GM23248 (cell line): ENCODE measurements at regions not wholly inside any gene's neighbourhood (a gene's known extent, or its start where the extent isn't known, plus 50 kb on each side); places are given as distances from the start of the nearest gene placed in this dataset.

ENCODE experiments used
- DNase-seq: peaks from one replicate; pipeline ENCODE4 v3.0.0-alpha.2; 2015
- H2AFZ ChIP-seq: fragments of 200-600 bp; sonication (generic); 2 replicates; pipeline ENCODE4 v1.6.1; 2016; ENCODE audit warnings: antibody characterized with exemption
- H3F3A ChIP-seq: fragments of 200-600 bp; sonication (generic); 2 replicates; pipeline ENCODE4 v1.6.1; 2016; ENCODE audit warnings: mild to moderate bottlenecking, antibody characterized with exemption, mixed run types; ENCODE audit not compliant: insufficient read depth
- H3K27ac ChIP-seq: fragments of 200-600 bp; sonication (generic); 2 replicates; pipeline ENCODE4 v1.5.1; 2016; ENCODE audit warnings: mild to moderate bottlenecking
- H3K27me3 ChIP-seq: fragments of 200-600 bp; sonication (generic); replicated peaks from 2 replicates; pipeline ENCODE4 v1.6.1; 2016; ENCODE audit warnings: mild to moderate bottlenecking; ENCODE audit not compliant: insufficient read depth
- H3K36me3 ChIP-seq: fragments of 200-600 bp; sonication (generic); 2 replicates; pipeline ENCODE4 v1.6.1; 2016; ENCODE audit warnings: low read depth, mild to moderate bottlenecking
- H3K4me1 ChIP-seq: fragments of 200-600 bp; sonication (generic); 2 replicates; pipeline ENCODE4 v1.6.1; 2016; ENCODE audit warnings: mild to moderate bottlenecking; ENCODE audit not compliant: insufficient read depth
- H3K4me2 ChIP-seq: fragments of 200-600 bp; sonication (generic); one replicate; pipeline ENCODE4 v1.6.1; 2016; ENCODE audit warnings: mild to moderate bottlenecking; ENCODE audit not compliant: unreplicated experiment
- H3K4me3 ChIP-seq: fragments of 200-600 bp; sonication (generic); 2 replicates; pipeline ENCODE4 v1.5.1; 2016; ENCODE audit warnings: mild to moderate bottlenecking
- H3K79me2 ChIP-seq: fragments of 200-600 bp; sonication (generic); 2 replicates; pipeline ENCODE4 v1.6.1; 2016; ENCODE audit warnings: mild to moderate bottlenecking; ENCODE audit not compliant: insufficient read depth
- H3K9ac ChIP-seq: fragments of 200-600 bp; sonication (generic); 2 replicates; pipeline ENCODE4 v1.6.1; 2016; ENCODE audit warnings: mild to moderate bottlenecking
- H3K9me2 ChIP-seq: fragments of 200-600 bp; sonication (generic); 2 replicates; pipeline ENCODE4 v1.6.1; 2016; ENCODE audit warnings: mixed run types, mild to moderate bottlenecking, moderate library complexity; ENCODE audit not compliant: insufficient read depth
- H3K9me3 ChIP-seq: fragments of 200-600 bp; sonication (generic); one replicate; pipeline ENCODE4 v1.6.1; 2017; ENCODE audit warnings: low read depth
- H4K20me1 ChIP-seq: fragments of 200-600 bp; sonication (generic); 2 replicates; pipeline ENCODE4 v1.6.0; 2016; ENCODE audit not compliant: insufficient read depth
- EZH2 ChIP-seq: fragments of 200-600 bp; sonication (generic); IDR thresholded peaks from 2 replicates; pipeline ENCODE4 v1.6.1; 2018; ENCODE audit warnings: antibody characterized with exemption, mild to moderate bottlenecking; ENCODE audit not compliant: insufficient read depth, poor library complexity, severe bottlenecking
- EZH2phosphoT487 ChIP-seq: fragments of 200-600 bp; sonication (generic); IDR thresholded peaks from 2 replicates; pipeline ENCODE4 v1.6.1; 2018; ENCODE audit warnings: antibody characterized with exemption, moderate library complexity, mild to moderate bottlenecking, low read depth; ENCODE audit not compliant: insufficient read depth
- WGBS, 2 experiments: methylation state at CpG; one replicate each; pipeline ENCODE4 v1.1.6; 2015 to 2017; ENCODE audit warnings: low lambda C conversion rate in 2 of 2, low coverage in 1 of 2; ENCODE audit errors: missing lambda C conversion rate in 2 of 2; 5-methylcytosine and 5-hydroxymethylcytosine counted together
- in situ Hi-C: fragments of 300-500 bp; cut with MboI; formaldehyde crosslinking; loops from 2 replicates; pipeline ENCODE4 v1.15.0; 2020

- 4 to 5% methylated on average over 2 of the region's 2 CpGs for WGBS, 2 experiments
- no peaks in the 10 kb centered on the region for H3K36me3 ChIP-seq
- H3K4me3 ChIP-seq = no peak overlapping the region
- H3K79me2 ChIP-seq = no peaks in the 10 kb centered on the region
- in situ Hi-C loops = no loop called here
- TF ChIP-seq EZH2 (no peak), EZH2phosphoT487 (no peak)
- no peaks in the 10 kb centered on the region for H4K20me1 ChIP-seq
- no peak overlapping the region for H3K27ac ChIP-seq
- H3K4me1 ChIP-seq = no peaks in the 10 kb centered on the region
- no peaks in the 10 kb centered on the region for H3K9me2 ChIP-seq
- no peaks in the 10 kb centered on the region for H3K9me3 ChIP-seq
- H3F3A ChIP-seq = no peaks in the 10 kb centered on the region
- H3K9ac ChIP-seq = no peak overlapping the region
- no peak overlapping the region for H3K4me2 ChIP-seq
- no peak for DNase-seq
- no peak overlapping the region for H2AFZ ChIP-seq
- H3K27me3 ChIP-seq = no peaks in the 10 kb centered on the region
Observed at GRCh38 chr4:160038615-160039014, 935.7 kb downstream of the RAPGEF2 start.

- Histone ChIP-seq H3K4me3 (no peak overlapping the region), H3K9ac (no peak overlapping the region), H3F3A (no peaks in the 10 kb centered on the region), H4K20me1 (no peaks in the 10 kb centered on the region), H3K27me3 (no peaks in the 10 kb centered on the region), H3K4me2 (no peak overlapping the region), H3K9me3 (no peaks in the 10 kb centered on the region), H3K9me2 (no peaks in the 10 kb centered on the region), H2AFZ (no peak overlapping the region), H3K36me3 (no peaks in the 10 kb centered on the region), H3K27ac (no peak overlapping the region), H3K79me2 (no peaks in the 10 kb centered on the region), H3K4me1 (no peaks in the 10 kb centered on the region)
- DNase-seq = no peak
- TF ChIP-seq EZH2phosphoT487 = no peak
- no peak for TF ChIP-seq EZH2
- WGBS, 2 experiments = 7 to 14% methylated on average over 2 of the region's 2 CpGs
- in situ Hi-C loops = no loop called here
Observed at GRCh38 chr4:160044693-160045092, 941.8 kb downstream of the RAPGEF2 start.

GRCh38 chr4:160082432-160083207 lies 979.7 kb downstream of the RAPGEF2 start:
- H3K27ac ChIP-seq = no peak overlapping the region
- TF ChIP-seq EZH2 = no peak
- no peaks in the 10 kb centered on the region for H3K79me2 ChIP-seq
- no peak overlapping the region for H3K4me3 ChIP-seq
- no peaks in the 10 kb centered on the region for H3K36me3 ChIP-seq
- H3K9me3 ChIP-seq = no peaks in the 10 kb centered on the region
- in situ Hi-C loops = no loop called here
- no peaks in the 10 kb centered on the region for H3K9me2 ChIP-seq
- no peaks in the 10 kb centered on the region for H3K4me1 ChIP-seq
- DNase-seq = no peak
- no peaks in the 10 kb centered on the region for H3K27me3 ChIP-seq
- no peak overlapping the region for H3K4me2 ChIP-seq
- 7 to 22% methylated on average over 2 of the region's 2 CpGs for WGBS, 2 experiments
- no peaks in the 10 kb centered on the region for H4K20me1 ChIP-seq
- no peak overlapping the region for H3K9ac ChIP-seq
- H3F3A ChIP-seq = no peaks in the 10 kb centered on the region
- no peak overlapping the region for H2AFZ ChIP-seq

GRCh38 chr4:160091631-160092030 lies 988.8 kb downstream of the RAPGEF2 start:
- H3K9ac ChIP-seq = no peak overlapping the region
- H3K4me2 ChIP-seq = no peak overlapping the region
- no peaks in the 10 kb centered on the region for H3K36me3 ChIP-seq
- no peak overlapping the region for H2AFZ ChIP-seq
- H3K27me3 ChIP-seq = no peaks in the 10 kb centered on the region
- no peaks in the 10 kb centered on the region for H3K9me2 ChIP-seq
- no peaks in the 10 kb centered on the region for H3K79me2 ChIP-seq
- 23 to 26% methylated on average over 3 of the region's 3 CpGs for WGBS, 2 experiments
- in situ Hi-C loops = no loop called here
- H3K4me1 ChIP-seq = no peaks in the 10 kb centered on the region
- no peak for DNase-seq
- no peaks in the 10 kb centered on the region for H3F3A ChIP-seq
- no peaks in the 10 kb centered on the region for H3K9me3 ChIP-seq
- TF ChIP-seq EZH2phosphoT487 (no peak), EZH2 (no peak)
- H3K4me3 ChIP-seq = no peak overlapping the region
- H3K27ac ChIP-seq = no peak overlapping the region
- H4K20me1 ChIP-seq = no peaks in the 10 kb centered on the region
